ENCODE measurements at regions not wholly inside any gene's neighbourhood (a gene's known extent, or its start where the extent isn't known, plus 50 kb on each side); places are given as distances from the start of the nearest gene placed in this dataset.

GRCh38 chr6:137968455-137968804 is 101.4 kb downstream of the TNFAIP3 start:
- Histone ChIP-seq H3K9me3 (no peaks in the 10 kb centered on the region), H3K27ac (no peak overlapping the region), H3K4me1 (no peaks in the 10 kb centered on the region), H3K4me2 (no peak overlapping the region), H3K4me3 (no peak overlapping the region)
- ChIA-PET CTCF (no interaction called here), POLR2A (no interaction called here)
- no peak for FAIRE-seq
- no peak for TF ChIP-seq E2F6 (IDR thresholded peaks at IDR 0.05; ENCODE audit: borderline replicate concordance, low read depth)
- no peak for TF ChIP-seq JUN (IDR thresholded peaks at IDR 0.05)
- no peak for TF ChIP-seq NR3C1 (IDR thresholded peaks at IDR 0.05)
- no peak for TF ChIP-seq ATOH8 (CRISPR knock-in tag; IDR thresholded peaks at IDR 0.05; ENCODE audit: low read depth)
- no peak for TF ChIP-seq HEYL (CRISPR knock-in tag; IDR thresholded peaks at IDR 0.05)
- no peak for TF ChIP-seq HOXB5 (CRISPR knock-in tag; IDR thresholded peaks at IDR 0.05)
- TF ChIP-seq PBX3 (IDR thresholded peaks at IDR 0.05), result no peak
- TF ChIP-seq KDM5A (IDR thresholded peaks at IDR 0.05), result no peak
- TF ChIP-seq SMC3 (IDR thresholded peaks at IDR 0.05), result no peak
- TF ChIP-seq PHF8 (IDR thresholded peaks at IDR 0.05; ENCODE audit: borderline replicate concordance, low read depth), result no peak
- no peak for TF ChIP-seq EHMT2 (IDR thresholded peaks at IDR 0.05; ENCODE audit: low read depth)
- no peak for TF ChIP-seq ESRRA (IDR thresholded peaks at IDR 0.05; ENCODE audit: borderline replicate concordance, low read length)
- DNase-seq (ENCODE audit: low read depth in 1 of 2, low spot score in 1 of 2), result no peak
- no peak for ATAC-seq
- WGBS (ENCODE audit: missing lambda C conversion rate), result 57% methylated on average over 5 of the region's 5 CpGs

- CTCF ChIA-PET, result no interaction called here
- FAIRE-seq, result no peak
- 22% methylated on average over 1 of the region's 1 CpG for WGBS (ENCODE audit: missing lambda C conversion rate)
- ATAC-seq, result no peak
- Histone ChIP-seq H3K4me2 (no peak overlapping the region), H3K9me3 (no peaks in the 10 kb centered on the region), H3K4me1 (no peaks in the 10 kb centered on the region), H3K27ac (no peak overlapping the region), H3K4me3 (no peak overlapping the region)
- POLR2A ChIA-PET, result no interaction called here
- DNase-seq (ENCODE audit: low read depth in 1 of 2, low spot score in 1 of 2), result no peak
- no peak for TF ChIP-seq PBX3 (IDR thresholded peaks at IDR 0.05)
These were observed 101.8 kb downstream of the TNFAIP3 start for GRCh38 chr6:137968901-137969300.

GRCh38 chr6:137969874-137970273 is 102.8 kb downstream of the TNFAIP3 start:
- POLR2A ChIA-PET, result no interaction called here
- ATAC-seq, result no peak
- H3K27ac ChIP-seq, result no peak overlapping the region

GRCh38 chr6:137970368-137970767 is 103.3 kb downstream of the TNFAIP3 start:
- ATAC-seq (no peak), DNase-seq (ENCODE audit: low read depth in 1 of 2, low spot score in 1 of 2) (no peak), FAIRE-seq (no peak)
- Histone ChIP-seq H3K27ac (no peak overlapping the region), H3K4me3 (no peak overlapping the region), H3K4me2 (no peak overlapping the region), H3K9me3 (no peaks in the 10 kb centered on the region), H3K4me1 (no peaks in the 10 kb centered on the region)
- TF ChIP-seq FOSB (CRISPR knock-in tag; IDR thresholded peaks at IDR 0.05), result no peak
- TF ChIP-seq JUNB (IDR thresholded peaks at IDR 0.05), result no peak
- no peak for TF ChIP-seq RFX5 (IDR thresholded peaks at IDR 0.05)
- no peak for TF ChIP-seq E2F6 (IDR thresholded peaks at IDR 0.05; ENCODE audit: borderline replicate concordance, low read depth)
- TF ChIP-seq CBX2 (IDR thresholded peaks at IDR 0.05; ENCODE audit: borderline replicate concordance, low read depth), result no peak
- no peak for TF ChIP-seq ATOH8 (CRISPR knock-in tag; IDR thresholded peaks at IDR 0.05; ENCODE audit: low read depth)
- TF ChIP-seq HOXA7 (CRISPR knock-in tag; IDR thresholded peaks at IDR 0.05), result no peak
- no peak for TF ChIP-seq ELK1 (IDR thresholded peaks at IDR 0.05; ENCODE audit: low read depth, low read length)
- no peak for TF ChIP-seq KDM5A (IDR thresholded peaks at IDR 0.05)
- TF ChIP-seq MAX (IDR thresholded peaks at IDR 0.05), result no peak
- TF ChIP-seq HOXB5 (CRISPR knock-in tag; IDR thresholded peaks at IDR 0.05), result no peak
- no peak for TF ChIP-seq FOSL2 (IDR thresholded peaks at IDR 0.05)
- no peak for TF ChIP-seq FOSL2 (CRISPR knock-in tag; IDR thresholded peaks at IDR 0.05)
- WGBS (ENCODE audit: missing lambda C conversion rate), result 75% methylated on average over 4 of the region's 4 CpGs
- ChIA-PET CTCF (no interaction called here), POLR2A (no interaction called here)

More at GRCh38 chr6:137969874-137970273, 102.8 kb downstream of the TNFAIP3 start:
- DNase-seq (ENCODE audit: low read depth in 1 of 2, low spot score in 1 of 2), result no peak
- Histone ChIP-seq H3K9me3 (no peaks in the 10 kb centered on the region), H3K4me1 (no peaks in the 10 kb centered on the region), H3K4me2 (no peak overlapping the region), H3K4me3 (no peak overlapping the region)
- FAIRE-seq, result no peak
- CTCF ChIA-PET, result no interaction called here
- no peak for TF ChIP-seq E2F6 (IDR thresholded peaks at IDR 0.05; ENCODE audit: borderline replicate concordance, low read depth)
- no peak for TF ChIP-seq CHD4 (IDR thresholded peaks at IDR 0.05; ENCODE audit: borderline replicate concordance)
